ENCODE measurements at regions not wholly inside any gene's neighbourhood (a gene's known extent, or its start where the extent isn't known, plus 50 kb on each side); places are given as distances from the start of the nearest gene placed in this dataset.

GRCh38 chr5:69034898-69035297 lies 58.9 kb upstream of the SLC30A5 start:
- TF ChIP-seq CTCF (IDR thresholded peaks at IDR 0.05) = no peak
- DNase-seq (ENCODE audit: low spot score) (no peak), ATAC-seq (ENCODE audit: low FRiP score) (no peak)

GRCh38 chr5:69035665-69036064 lies 58.1 kb upstream of the SLC30A5 start:
- DNase-seq (ENCODE audit: low spot score) (no peak), ATAC-seq (ENCODE audit: low FRiP score) (no peak)
- TF ChIP-seq CTCF (IDR thresholded peaks at IDR 0.05) = no peak

- no peak for ATAC-seq (ENCODE audit: low FRiP score)
- no peak for DNase-seq (ENCODE audit: low spot score)
- TF ChIP-seq CTCF (IDR thresholded peaks at IDR 0.05) = no peak
Measured at GRCh38 chr5:69038539-69038938, 55.3 kb upstream of the SLC30A5 start.

- DNase-seq (ENCODE audit: low spot score) = no peak
- no peak for ATAC-seq (ENCODE audit: low FRiP score)
- no peak for TF ChIP-seq CTCF (IDR thresholded peaks at IDR 0.05)
Measured at GRCh38 chr5:69039829-69040228, 54.0 kb upstream of the SLC30A5 start.

- no peak for TF ChIP-seq CTCF (IDR thresholded peaks at IDR 0.05)
- no peak for ATAC-seq (ENCODE audit: low FRiP score)
Measured at GRCh38 chr5:69042500-69042899, 51.3 kb upstream of the SLC30A5 start.

GRCh38 chr5:69042915-69043654 lies 50.7 kb upstream of the SLC30A5 start:
- TF ChIP-seq CTCF (IDR thresholded peaks at IDR 0.05) = peak in 2 of 3 donors; percentile 35 to 48
- DNase-seq (ENCODE audit: low spot score) (peak; percentile 27), ATAC-seq (ENCODE audit: low FRiP score) (peak; percentile 93)

More at GRCh38 chr5:69042500-69042899, 51.3 kb upstream of the SLC30A5 start:
- DNase-seq (ENCODE audit: low spot score) = no peak

GRCh38 chr5:69043655-69043996 lies 50.2 kb upstream of the SLC30A5 start:
- DNase-seq (ENCODE audit: low spot score) (no peak), ATAC-seq (ENCODE audit: low FRiP score) (no peak)
- TF ChIP-seq CTCF (IDR thresholded peaks at IDR 0.05) = no peak

Data from omental fat pad (tissue), 3 donors.